GM15510 (cell line): ENCODE measurements at regions not wholly inside any gene's neighbourhood (a gene's known extent, or its start where the extent isn't known, plus 50 kb on each side); places are given as distances from the start of the nearest gene placed in this dataset.

Experiments used
- POLR2A ChIP-seq: IDR thresholded peaks from 3 replicates; pipeline ENCODE4 v1.6.1; 2011; ENCODE audit warnings: borderline replicate concordance; ENCODE audit not compliant: insufficient read length; ENCODE audit errors: extremely low read depth

DNA sequence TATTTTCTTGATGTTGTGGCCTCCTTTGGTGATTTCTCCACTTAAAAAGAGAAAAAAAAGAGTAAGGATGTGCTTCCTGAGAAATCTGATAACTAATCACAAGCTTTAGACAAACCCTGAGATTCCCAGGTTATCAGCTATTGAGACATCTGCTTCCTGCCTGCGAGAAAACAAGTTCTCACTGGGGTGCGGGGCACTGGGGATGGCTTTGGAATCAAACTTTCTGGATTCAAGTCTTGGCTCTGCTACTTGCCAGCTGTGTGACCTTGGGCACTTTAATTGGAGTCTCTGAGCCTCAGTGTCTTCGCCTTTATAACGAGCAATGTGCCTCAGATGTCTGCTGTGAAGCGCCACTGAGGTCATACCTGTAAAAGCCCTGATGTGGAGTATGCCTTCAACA lies 152.5 kb upstream of the NAV2 start:
- no peak for TF ChIP-seq POLR2A

DNA sequence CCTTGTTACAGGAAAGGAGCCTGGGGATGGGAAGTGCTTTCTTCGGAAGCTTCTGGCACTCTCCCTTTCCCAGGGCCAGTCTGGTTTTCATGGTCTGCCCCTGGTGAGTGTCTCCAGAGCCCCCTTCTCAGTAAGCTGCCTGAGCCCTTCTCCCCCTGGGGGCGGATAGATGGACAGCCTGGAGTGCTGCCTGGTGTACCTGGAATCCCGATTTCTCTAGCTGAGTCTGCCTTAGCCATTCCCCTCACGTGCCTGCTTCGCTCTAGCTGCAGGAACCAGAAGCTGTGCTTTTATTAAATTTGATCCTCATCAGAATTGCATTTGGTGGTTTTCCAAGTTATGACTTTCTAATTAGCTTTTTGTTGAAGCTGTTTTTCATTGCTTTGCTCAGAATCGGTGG lies 152.9 kb upstream of the NAV2 start:
- TF ChIP-seq POLR2A = no peak

- TF ChIP-seq POLR2A = no peak
Observed at GRCh38 chr11:19558189-19558986, 154.2 kb upstream of the NAV2 start.

DNA sequence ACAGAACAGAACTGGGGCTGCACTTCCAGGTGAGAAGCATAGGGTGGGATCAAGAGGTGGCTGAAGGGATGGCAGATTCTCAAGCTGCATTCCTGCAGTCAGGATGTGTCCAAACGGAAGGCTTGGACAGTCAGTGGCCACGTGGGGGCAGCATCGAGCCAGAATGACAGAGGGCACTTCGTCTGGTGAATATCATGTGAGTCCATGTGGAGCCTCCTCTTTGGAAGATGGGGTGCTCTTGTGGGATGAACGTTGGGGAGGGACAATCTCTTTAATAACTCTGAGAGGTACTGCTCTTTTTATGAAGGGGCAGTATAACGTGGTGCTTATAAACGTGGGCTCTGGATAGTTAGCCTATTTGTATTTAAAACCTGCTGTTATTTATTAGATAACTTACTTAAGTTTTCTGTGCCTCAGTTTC lies 154.9 kb upstream of the NAV2 start:
- TF ChIP-seq POLR2A = no peak

DNA sequence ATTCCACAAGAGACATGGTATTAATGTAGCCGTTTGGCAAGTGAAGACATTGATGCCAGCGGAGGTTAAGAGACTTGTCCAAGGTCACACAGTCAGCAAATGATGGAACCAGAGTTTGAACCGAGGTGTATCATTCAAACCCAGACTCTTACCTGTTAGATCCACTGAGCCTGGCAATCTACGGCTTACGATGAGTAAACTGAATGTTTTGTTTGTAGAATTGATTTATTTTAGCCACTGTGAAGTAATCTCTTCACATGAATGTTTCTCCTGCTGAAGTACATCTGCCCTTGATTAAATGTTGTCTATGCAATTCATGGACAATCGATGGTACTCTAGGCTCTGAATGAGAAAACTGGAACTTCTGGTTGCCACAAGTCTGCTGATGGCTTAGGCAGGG lies 155.5 kb upstream of the NAV2 start:
- no peak for TF ChIP-seq POLR2A

DNA sequence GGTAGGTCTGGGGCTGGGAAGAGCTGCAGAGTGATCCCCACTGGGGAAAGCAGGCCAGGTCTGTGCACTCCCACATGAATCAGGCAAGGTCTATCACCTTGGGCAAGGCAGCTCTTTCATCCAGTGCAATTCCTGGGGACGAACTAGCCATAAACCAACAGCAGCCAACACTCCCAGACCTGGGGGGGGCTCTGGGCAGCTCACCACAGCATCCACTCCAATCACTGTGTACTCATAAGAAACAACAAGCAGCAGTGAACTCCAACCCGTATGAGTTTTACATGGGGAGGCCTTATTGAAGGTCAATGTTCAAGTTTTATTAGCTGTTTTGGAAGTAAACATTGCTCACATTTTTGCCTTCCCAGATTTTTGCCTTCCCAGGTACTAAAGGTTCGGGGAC lies 157.4 kb upstream of the NAV2 start:
- TF ChIP-seq POLR2A = no peak

DNA sequence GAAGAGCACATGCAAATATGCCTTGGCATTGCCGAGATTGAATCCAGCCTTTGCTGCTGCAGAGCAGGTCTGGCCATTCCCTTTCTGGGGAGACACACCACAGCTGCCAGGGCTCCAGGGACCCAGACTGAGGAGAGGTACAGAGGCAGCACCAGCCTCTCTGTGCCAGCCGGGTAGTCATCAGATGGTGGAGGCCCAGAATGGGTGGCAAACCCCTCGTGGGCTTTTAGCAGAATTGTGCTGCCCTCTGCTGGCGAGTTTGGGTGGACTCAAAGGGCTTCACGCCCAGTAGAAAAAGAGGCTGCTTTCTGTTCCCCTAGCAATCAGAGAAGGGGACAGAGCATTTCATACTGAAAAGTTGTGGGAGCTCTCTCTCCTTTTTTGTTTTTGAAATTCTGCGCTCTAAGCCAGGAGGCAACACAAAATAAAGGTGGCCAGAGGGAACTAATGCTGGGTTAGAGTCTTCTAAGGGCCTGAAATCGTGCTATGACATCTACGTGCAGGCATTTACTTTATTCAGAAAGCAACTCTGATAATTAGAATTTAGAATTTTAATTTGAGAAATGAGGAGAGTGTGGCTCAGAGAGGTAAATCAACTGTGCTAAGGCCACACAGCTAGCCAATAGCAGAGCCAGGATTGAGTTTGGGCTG lies 158.8 kb upstream of the NAV2 start:
- no peak for TF ChIP-seq POLR2A

GRCh38 chr11:19552656-19553260 lies 159.9 kb upstream of the NAV2 start:
- TF ChIP-seq POLR2A = no peak

- TF ChIP-seq POLR2A = no peak
Observed at GRCh38 chr11:19552161-19552560, 160.5 kb upstream of the NAV2 start.

- TF ChIP-seq POLR2A = no peak
Observed at GRCh38 chr11:19551457-19551856, 161.2 kb upstream of the NAV2 start.

DNA sequence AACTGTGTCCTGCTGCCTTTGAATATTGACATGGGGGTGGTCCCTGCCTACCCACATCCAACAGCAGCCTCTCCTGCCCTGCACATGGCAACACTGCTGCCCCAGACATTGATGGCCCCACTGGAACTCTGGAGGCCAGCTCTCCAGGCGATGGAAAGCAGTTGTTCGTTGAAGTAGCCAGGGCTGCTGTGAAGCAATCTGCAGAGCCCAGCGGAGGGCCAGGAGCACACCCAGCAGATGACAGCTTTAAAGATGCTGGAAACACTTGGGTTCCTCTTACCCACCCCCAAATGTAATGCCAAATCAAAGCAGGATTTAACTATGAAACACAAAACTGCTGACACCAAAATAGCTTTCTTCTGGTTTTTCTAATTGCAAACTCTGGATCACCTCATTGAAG lies 165.6 kb upstream of the NAV2 start:
- no peak for TF ChIP-seq POLR2A

DNA sequence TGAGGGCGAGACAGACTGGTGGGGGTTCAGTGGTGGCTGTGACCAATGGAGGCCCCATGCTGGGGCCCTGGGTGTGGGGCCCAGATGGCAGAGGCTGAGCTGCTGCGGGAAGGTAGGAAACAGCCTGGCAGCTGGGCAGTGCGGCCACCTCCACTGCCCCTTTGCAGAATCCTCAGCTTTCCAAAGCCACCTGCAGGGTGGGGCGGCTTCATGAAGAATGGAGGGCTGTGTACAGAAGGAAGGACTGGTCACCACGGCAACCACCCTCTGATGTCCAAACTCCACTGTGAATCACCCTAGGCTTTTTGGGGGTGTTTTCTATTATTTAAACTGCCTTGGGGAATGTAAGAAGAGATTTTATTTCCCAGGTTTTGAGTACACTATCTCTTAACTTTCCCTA lies 166.3 kb upstream of the NAV2 start:
- TF ChIP-seq POLR2A = no peak

DNA sequence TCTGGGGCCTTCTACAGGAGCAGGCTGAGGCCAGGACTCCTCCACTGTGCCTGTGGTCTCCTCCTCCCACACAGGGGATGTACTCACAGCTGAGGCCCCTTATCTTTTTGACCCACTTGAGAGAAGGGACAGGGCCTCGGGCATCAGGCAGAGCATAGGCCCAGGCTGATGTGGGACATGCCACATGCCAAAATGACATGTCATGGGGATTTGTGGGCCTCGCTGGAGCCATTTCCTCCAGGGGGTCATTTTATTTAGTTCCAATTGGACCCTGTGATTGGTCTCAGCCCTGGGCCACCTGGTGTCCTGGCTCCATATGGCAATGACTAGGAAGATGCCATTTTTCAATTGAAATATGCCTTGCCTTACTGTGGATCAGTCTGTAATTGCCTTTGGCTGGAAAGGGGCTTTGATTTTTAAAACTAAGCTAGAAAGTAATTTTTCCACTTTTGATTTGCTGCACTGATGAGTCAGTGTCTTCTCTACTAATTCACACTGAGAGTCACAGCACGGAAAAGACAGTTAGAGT lies 171.1 kb upstream of the NAV2 start:
- no peak for TF ChIP-seq POLR2A

GRCh38 chr11:19539861-19540260 lies 172.8 kb upstream of the NAV2 start:
- no peak for TF ChIP-seq POLR2A

- no peak for TF ChIP-seq POLR2A
Observed at GRCh38 chr11:19537803-19538453, 174.7 kb upstream of the NAV2 start.

DNA sequence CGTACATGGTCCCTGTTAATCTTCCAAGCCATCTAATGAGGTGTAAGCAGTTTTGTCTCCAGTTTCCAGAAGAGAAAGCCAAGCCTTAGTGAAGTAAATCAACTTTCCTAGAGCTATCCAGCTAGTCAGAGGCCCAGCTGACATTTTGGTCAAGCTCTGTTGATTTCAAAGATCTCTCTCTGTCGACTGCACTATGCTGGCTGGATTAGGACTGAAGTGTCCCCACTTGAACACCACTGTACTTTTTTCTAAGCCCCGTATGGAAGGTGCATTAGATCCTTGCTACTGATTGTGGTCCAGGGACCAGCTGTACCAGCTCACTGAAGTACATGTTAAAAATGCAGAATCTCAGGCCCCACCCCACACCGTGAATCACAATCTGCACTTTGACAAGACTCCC lies 176.5 kb upstream of the NAV2 start:
- TF ChIP-seq POLR2A = no peak

- TF ChIP-seq POLR2A = no peak
Observed at GRCh38 chr11:19530505-19530904, 182.1 kb upstream of the NAV2 start.
